NCI-H2227 treated with DMSO at 0.1 percent for 48 hours (cell line): ENCODE measurements at regions not wholly inside any gene's neighbourhood (a gene's known extent, or its start where the extent isn't known, plus 50 kb on each side); places are given as distances from the start of the nearest gene placed in this dataset.

Experiments
- DNase-seq: peaks from one replicate; lab custom pipeline; 2025; lab: John Stamatoyannopoulos, UW

DNA sequence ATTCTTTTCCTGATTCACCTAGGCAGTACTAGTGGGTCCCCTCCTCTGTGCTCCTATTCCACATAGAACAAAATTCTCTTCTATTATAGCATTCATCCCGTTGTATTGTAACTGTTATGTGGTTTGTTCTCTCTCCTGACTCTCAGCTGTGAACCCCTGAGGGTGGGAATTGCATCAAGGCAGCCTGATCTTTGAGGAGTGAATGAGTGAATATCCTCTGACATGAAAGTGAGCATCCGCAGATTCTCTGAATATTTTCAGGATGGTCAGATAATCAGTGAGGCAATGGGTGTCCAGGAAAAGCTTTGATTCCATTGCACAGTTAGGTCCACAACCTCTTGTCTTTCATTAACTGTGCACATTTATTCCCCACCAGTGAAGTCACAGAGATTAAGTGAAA lies 67.6 kb upstream of the SLC22A23 start:
- no peak for DNase-seq

DNA sequence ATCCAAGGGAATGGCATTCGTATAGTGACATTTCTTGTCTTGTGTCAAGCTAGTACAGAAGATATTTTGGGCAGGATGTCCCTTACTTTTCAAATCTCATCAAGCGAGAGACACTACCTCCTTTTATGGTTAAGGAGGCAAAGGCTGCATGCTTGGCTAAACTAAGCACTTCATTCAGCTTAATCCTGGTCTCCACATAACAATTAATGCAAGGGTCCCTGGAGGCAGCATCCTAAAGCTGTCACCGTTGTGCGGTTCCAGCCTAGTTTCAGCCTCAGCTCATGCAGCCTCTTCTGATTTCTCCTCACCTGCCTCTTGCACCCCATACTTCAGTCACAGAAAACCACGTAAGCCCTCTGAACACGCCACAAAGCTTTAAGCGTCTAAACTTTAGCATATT lies 67.1 kb upstream of the SLC22A23 start:
- no peak for DNase-seq

DNA sequence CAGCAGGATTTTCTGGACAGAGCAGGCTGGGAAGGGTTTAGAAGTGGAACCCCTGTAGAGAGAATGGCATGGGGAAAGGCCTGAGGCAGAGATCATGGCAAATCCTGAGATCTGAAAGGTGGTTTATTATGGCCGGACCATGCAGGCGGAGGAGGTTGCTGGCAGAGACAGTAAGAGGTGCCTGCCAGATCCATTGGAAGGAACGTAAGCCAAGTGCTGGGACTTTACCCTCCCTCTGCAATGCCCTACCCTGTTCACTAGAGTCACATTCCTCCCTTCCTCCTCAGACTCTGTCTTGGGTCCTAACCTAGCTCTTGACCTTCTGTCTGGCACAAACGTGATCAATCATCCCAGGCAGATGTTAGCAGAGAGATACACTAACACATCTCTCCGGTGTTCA lies 66.4 kb upstream of the SLC22A23 start:
- DNase-seq = no peak

DNA sequence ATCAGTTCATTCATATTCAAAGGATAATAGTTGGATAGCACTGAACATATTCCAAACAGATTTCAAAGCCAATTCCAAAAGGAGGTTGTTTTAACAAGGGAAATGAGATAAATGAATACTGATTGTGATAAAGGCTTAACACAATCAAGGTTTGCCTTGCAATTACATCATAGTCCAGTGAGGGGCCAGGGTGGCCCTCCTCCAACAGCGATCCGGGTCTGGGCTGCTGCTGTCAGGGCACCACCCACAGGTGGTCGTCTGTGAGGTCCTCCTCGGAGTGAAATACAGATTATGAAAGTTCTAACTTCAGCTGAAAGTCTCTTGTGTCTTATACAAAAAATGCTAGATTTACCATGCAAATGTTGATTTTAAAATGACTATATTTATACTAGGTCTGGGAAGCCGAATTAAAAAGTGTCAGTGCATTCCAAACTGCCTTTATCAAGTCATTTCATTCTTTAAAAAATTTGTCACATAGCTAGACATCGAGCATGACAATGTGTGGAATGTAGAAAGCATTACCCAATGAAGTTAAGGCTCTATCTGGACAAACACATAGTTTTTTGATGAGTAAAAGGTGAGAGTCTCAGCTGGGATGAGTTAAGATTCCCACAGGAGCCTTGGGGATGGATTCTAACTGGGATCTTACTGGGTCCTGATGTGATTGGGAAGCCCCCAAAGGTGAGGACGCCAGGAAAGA lies 65.9 kb upstream of the SLC22A23 start:
- DNase-seq = no peak

DNA sequence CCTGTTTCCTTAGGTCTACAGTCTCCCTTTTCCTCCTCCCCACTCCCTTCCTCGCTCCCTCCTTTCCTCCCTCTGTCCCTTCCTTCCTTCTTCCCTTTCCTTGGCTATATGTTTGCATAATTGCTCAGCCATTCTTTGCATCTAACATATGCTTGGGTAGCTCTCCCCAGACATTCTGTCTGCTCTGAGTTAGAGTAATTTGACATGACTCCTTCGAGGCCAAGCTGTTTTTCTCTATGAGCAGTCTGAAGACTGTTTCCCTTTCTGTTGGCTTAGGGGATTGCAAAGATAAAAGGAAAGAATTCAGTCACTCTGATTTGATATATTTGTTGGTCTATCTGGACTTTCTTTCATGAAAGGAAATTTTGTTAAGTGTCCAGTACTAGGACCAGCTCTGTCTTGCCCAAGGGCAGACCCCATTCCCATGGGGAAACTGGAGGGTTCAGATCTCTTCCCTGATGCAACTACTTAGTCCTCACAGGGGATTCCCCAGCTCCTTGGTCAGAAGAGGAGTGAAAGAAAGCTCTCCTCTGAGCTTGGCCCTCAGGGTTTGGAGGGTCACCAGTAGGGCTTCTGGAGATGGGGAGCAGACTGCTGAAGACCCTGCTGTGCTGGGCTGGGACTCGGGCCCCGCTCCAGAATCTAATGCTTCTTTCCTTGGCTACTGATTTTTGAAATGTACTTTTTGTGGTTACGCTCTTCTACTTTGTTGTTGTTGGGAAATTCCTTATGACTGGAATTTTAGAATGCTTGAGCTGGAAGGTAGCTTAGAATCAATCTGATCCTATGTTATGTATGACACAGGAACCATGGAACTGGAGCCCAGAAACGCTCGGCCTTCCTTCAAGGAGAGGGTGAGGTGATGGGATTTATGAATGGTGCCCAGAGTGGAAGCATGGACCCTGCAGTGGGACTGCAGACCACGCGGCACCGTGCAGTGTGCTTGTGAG lies 63.7 kb upstream of the SLC22A23 start:
- no peak for DNase-seq

DNA sequence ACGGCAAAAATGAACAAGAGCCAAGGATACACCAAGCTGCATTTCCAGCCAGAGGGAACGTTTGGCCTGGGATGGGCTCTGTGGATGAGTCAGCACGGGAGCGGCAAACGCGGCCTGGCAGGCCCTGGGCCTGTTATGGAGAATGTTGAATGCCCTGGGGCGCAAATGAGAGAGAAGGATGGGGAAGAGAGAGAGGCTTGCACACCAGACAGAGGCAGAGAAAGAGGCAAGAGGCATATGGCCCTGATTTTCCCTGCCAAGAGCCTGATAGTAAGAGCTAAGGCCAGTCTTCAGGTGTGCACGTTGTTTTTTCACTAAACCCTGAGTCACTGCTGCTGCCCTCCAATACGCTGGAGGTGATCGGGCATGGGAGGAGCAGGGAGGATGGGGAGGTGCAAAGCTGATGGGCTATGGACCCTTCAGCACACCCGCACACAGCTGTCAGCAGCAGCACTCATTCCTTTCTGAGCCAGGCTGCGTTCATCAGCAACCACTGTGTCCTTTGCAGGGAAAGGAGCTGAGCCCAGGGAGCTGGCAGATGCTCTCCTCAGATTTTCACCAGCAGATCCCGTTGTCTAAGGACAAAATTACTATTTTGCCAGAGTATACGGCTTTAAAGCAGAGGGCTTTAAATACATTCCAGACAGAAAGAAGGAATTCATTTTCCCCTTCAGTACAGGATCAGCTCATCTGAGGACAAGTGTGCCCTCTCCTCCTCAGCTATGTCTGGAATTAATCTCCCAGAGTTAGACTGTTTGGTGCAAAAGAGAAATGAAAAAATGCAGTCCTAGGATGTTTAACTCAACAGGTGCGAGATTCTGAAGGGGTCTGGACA lies 61.7 kb upstream of the SLC22A23 start:
- no peak for DNase-seq

DNA sequence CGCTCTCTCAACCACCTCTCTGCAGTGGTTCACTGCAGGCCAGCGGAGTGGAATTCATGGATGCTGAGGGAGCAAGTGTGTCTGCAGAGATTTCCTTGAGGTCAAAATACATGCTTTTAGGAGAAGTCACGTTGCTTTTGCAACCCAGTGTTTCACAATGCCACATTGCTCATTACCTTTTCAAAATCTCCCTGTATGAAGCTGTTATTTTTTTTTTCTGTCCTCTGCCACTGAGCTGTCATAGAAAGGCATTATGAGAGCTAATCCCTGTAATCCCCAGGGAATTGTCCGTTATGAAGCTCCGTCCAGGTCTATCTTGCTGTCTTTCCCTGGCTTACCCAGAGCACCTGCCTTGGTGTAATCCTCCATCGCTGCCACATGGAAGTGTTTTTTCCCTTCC lies 60.5 kb upstream of the SLC22A23 start:
- DNase-seq = no peak

DNA sequence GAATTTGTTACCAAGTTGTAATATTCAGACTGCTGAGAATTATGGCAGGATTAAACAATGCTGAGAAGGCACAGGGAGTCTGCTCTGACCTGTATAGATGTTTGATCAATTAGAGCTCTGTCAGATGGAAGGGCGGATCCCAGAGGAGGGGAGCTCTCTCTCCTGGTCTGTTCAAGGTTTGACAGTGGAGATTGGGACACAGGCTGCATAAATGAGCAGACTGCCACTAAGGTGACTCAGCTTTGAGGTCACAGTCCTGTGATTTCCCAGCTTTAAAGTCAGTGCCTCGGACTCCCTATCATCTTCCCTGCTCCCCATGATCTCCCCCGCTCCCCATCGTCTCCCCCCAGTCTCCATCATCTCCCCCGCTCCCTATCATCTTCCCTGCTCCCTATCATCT lies 59.2 kb upstream of the SLC22A23 start:
- DNase-seq = no peak

DNA sequence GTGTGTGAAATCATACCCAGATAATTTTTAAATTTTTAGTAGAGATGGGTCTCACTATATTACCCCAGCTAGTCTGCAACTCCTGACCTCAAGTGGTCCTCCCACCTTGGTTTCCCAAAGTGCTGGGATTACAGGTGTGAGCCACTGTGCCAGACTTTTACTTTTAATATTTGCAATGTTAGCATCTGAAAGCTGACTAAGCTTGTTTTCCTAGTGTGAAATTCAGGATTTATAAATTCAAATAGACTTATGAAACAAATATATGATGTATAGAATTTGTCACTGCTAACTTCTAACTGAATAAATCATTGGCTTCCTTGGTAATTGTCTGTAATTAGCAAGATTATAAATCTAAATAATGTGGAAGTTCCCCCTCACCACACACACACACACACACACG lies 58.8 kb upstream of the SLC22A23 start:
- no peak for DNase-seq

DNA sequence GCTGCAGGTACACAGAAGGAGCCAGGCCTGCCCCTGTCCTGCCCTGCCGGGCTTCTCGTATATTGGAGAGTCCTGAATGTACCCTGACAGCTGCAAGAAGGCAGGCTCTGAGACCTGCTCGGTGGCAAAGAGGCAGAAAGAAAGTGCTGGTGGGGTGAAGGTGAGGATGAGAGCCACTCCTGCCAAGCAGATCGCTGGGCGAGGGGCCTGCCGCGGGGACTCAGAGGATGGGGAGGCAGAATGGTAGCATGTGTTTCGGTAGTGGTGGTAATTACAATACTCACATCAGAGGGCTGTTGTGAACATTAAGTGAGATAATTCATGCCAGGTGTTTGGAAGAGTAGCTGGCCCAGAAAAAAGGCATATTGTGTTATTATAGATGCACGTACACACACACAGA lies 56.6 kb upstream of the SLC22A23 start:
- no peak for DNase-seq

DNA sequence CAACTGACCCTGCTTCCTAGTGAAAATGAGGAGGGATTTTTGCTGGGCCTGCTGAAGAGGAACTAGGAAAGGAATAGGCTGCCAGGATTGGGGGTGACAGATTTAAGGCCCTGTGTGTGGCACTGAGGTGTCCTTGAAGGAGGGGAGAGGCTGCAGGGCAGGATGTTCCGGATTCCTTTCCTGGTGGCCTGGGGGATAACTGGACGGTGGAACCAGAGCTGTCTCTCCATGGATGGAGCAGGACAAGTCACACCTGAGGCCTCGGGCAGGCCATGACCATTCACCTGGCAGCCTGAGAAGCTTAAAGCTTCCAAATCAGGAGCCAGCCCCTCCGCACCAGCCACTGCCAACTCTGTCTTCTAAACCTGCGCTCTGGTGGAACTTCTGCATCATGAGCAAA lies 56.0 kb upstream of the SLC22A23 start:
- DNase-seq = no peak

DNA sequence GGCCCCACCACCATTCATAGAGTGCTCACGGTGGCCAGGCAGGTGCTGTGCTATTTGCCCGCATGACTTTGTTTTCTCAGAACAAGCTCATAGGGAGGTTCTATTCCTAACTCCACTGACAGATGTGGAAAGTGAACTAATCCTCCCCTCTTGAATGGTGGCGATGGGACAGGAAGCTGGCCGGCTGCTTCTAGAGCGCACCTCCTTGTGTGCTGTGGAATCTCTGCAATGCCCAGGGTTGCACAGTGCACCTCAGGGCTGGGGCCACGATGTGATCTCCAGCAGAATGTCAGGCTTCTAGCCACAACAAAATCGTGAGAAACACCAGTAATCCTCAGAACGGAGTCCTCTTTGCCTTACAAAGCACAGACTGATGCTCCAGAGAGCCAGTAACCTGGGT lies 53.8 kb upstream of the SLC22A23 start:
- DNase-seq = no peak

DNA sequence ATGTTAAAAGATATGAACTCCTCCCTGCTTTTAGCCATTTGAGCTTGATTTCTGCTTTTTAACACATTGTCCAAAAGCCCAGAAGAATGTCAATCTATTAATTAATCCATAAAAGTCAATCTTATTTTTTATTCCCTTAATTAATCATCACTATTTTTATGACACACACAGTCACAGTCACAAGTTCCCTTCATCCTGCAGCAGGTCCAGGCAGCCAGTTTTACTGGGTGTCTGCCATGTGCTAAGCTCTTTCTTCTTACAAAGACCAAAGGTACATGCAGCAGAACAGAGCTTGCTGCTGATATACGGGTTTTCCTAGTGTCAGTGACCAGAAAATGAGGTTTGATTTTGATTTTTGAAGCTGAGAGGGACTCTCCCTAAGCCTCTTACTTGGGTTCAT lies 53.3 kb upstream of the SLC22A23 start:
- no peak for DNase-seq

DNA sequence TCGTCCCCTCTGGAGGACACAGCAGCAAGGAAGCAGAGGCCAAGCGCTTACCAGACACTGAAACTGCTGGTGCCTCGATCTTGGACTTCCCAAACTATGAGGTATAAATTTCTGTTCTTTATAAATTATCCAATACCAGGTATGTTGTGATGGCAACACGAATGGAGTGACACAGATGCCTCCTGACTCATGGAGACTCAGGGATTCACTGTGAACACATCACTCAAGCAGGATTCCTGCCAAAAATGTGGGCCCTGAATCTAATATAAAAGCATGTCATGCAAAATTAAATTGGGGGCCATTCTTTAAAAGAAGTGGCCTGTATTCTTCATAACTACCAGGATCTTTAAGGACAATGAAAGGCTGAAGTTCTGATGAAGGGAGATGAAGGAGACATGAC lies 52.5 kb upstream of the SLC22A23 start:
- no peak for DNase-seq

DNA sequence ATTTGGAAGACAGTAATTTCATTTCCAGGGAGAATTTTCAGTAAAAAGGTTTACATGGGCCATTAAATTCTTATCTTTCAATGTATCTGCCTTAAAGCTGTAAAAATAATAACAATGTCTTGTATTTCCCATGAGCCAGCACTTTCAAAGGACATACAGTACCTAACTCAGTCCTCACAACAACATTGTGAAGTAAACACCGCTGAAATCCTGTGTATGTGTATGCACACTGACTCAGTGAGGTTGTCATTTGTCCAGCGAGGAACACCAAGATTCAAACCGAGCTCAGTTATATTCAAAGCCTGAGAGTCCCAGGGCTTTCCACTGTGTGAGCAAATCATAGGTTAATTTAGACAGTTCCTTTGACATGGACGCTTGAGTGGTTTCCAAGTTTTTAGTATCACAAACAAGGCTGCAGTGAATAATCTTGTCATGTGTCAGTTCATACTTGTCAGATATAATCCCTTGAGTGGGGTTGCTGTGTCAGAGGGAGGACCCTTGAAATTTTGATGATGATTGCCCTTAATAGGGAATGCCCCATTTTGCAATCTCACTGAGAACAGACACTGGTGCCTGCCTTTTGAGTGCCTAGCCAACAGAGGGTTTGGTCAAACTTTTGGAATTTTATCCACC lies 50.0 kb upstream of the SLC22A23 start:
- no peak for DNase-seq
